HT-29 (cell line): ENCODE measurements at regions not wholly inside any gene's neighbourhood (a gene's known extent, or its start where the extent isn't known, plus 50 kb on each side); places are given as distances from the start of the nearest gene placed in this dataset.
"Not testable (repeated sequence)": the region's sequence is repeated elsewhere in the genome, so short reads cannot be mapped to it uniquely, and the experiment has no call there.

Source experiments
- DNase-seq: peaks from one replicate; pipeline ENCODE4 v3.0.0-alpha.2; 2015; ENCODE audit warnings: low spot score

GRCh38 chr10:95137990-95138625 lies 55.9 kb upstream of the ACSM6 start:
- not testable (repeated sequence) for DNase-seq

- no peak for DNase-seq
These were observed 59.5 kb upstream of the ACSM6 start for GRCh38 chr10:95134490-95134889.

GRCh38 chr10:95133997-95134396 lies 60.0 kb upstream of the ACSM6 start:
- no peak for DNase-seq

- DNase-seq: peak; percentile 93
These were observed 60.9 kb upstream of the ACSM6 start for GRCh38 chr10:95133016-95133752.

- DNase-seq: not testable (repeated sequence)
These were observed 61.1 kb upstream of the CYP2C8 start for GRCh38 chr10:95130429-95130828.

- no peak for DNase-seq
These were observed 56.3 kb upstream of the CYP2C8 start for GRCh38 chr10:95125582-95125981.

GRCh38 chr10:95122736-95123135 lies 53.4 kb upstream of the CYP2C8 start:
- DNase-seq: no peak

- DNase-seq: no peak
These were observed 52.6 kb upstream of the CYP2C8 start for GRCh38 chr10:95121904-95122303.
